ENCODE measurements at regions not wholly inside any gene's neighbourhood (a gene's known extent, or its start where the extent isn't known, plus 50 kb on each side); places are given as distances from the start of the nearest gene placed in this dataset.

GRCh38 chr10:89829262-89829886 is 128.0 kb downstream of the KIF20B start:
- DNase-seq (ENCODE audit: low read depth) = no peak

GRCh38 chr10:89829887-89830269 is 128.5 kb downstream of the KIF20B start:
- no peak for DNase-seq (ENCODE audit: low read depth)

GRCh38 chr10:89830624-89831023 is 129.2 kb downstream of the KIF20B start:
- DNase-seq (ENCODE audit: low read depth) = no peak

- no peak for DNase-seq (ENCODE audit: low read depth)
These were observed 135.4 kb downstream of the KIF20B start for GRCh38 chr10:89836840-89837164.

GRCh38 chr10:89837165-89838043 is 136.0 kb downstream of the KIF20B start:
- peak; percentile 30 for DNase-seq (ENCODE audit: low read depth)

- no peak for DNase-seq (ENCODE audit: low read depth)
These were observed 136.7 kb downstream of the KIF20B start for GRCh38 chr10:89838044-89838615.

GRCh38 chr10:89845541-89846280 is 144.3 kb downstream of the KIF20B start:
- peak; percentile 80 for DNase-seq (ENCODE audit: low read depth)

- no peak for DNase-seq (ENCODE audit: low read depth)
These were observed 144.9 kb downstream of the KIF20B start for GRCh38 chr10:89846281-89846630.

GRCh38 chr10:89846786-89847185 is 145.4 kb downstream of the KIF20B start:
- DNase-seq (ENCODE audit: low read depth) = no peak

GRCh38 chr10:89852872-89853271 is 151.5 kb downstream of the KIF20B start:
- no peak for DNase-seq (ENCODE audit: low read depth)

GRCh38 chr10:89853781-89854191 is 152.4 kb downstream of the KIF20B start:
- DNase-seq (ENCODE audit: low read depth) = no peak

GRCh38 chr10:89857431-89858042 is 156.1 kb downstream of the KIF20B start:
- no peak for DNase-seq (ENCODE audit: low read depth)

GRCh38 chr10:89861199-89861573 is 159.8 kb downstream of the KIF20B start:
- DNase-seq (ENCODE audit: low read depth) = no peak

GRCh38 chr10:89861584-89862301 is 160.4 kb downstream of the KIF20B start:
- DNase-seq (ENCODE audit: low read depth) = peak; percentile 67

- DNase-seq (ENCODE audit: low read depth) = peak; percentile 60
These were observed 166.6 kb downstream of the KIF20B start for GRCh38 chr10:89867964-89868363.

GRCh38 chr10:89869180-89869579 is 167.8 kb downstream of the KIF20B start:
- peak; percentile 28 for DNase-seq (ENCODE audit: low read depth)

GRCh38 chr10:89869592-89870156 is 168.3 kb downstream of the KIF20B start:
- DNase-seq (ENCODE audit: low read depth) = no peak

GRCh38 chr10:89870936-89871335 is 169.5 kb downstream of the KIF20B start:
- DNase-seq (ENCODE audit: low read depth) = no peak

GRCh38 chr10:89873055-89873454 is 171.7 kb downstream of the KIF20B start:
- no peak for DNase-seq (ENCODE audit: low read depth)

- DNase-seq (ENCODE audit: low read depth) = no peak
These were observed 174.2 kb downstream of the KIF20B start for GRCh38 chr10:89875557-89875956.

- peak; percentile 63 for DNase-seq (ENCODE audit: low read depth)
These were observed 177.7 kb downstream of the KIF20B start for GRCh38 chr10:89879121-89879520.

Data from iris pigment epithelial cell (primary cell).